ENCODE measurements at regions not wholly inside any gene's neighbourhood (a gene's known extent, or its start where the extent isn't known, plus 50 kb on each side); places are given as distances from the start of the nearest gene placed in this dataset.

DNA sequence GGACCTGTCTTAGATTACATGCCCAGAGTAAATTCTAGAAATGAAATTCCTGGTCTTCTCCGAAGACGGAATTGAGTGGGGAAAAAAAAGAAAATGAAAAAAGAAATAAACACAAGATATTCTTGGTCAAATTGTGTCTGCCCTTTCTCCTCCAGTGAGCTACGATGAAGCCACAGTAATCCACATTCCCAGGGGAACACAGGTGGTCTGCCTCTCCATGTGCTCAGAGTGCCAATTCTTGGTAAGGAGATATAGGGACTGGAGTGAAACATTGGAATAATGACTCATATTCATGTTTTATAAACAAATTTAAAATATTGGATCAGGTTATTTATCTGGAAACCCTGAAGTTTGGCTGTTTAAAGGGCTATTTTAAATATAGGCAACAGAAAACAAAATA is 54.2 kb upstream of the MGST2 start:
- no peak for DNase-seq (ENCODE audit: low spot score)

DNA sequence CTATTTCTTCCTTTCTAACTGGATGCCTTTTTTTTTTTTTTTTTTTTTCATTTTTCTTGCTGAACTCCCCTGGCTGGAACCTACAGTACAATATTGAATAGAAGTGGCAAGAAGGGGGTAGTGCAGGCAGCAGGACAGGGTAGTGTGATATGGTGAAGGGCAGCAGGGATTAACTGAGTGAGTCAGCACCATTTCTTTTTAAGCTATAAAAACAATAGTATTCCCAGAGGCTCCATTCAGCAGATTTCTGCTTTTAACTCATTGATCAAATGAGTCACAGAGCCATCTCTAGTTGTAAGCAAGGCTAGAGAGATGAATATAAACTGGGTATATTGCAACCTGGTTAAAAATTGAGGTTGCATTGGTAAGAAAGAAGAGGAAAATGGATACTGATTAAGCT is 53.6 kb upstream of the SETD7 start:
- peak; percentile 27 for DNase-seq (ENCODE audit: low spot score)

DNA sequence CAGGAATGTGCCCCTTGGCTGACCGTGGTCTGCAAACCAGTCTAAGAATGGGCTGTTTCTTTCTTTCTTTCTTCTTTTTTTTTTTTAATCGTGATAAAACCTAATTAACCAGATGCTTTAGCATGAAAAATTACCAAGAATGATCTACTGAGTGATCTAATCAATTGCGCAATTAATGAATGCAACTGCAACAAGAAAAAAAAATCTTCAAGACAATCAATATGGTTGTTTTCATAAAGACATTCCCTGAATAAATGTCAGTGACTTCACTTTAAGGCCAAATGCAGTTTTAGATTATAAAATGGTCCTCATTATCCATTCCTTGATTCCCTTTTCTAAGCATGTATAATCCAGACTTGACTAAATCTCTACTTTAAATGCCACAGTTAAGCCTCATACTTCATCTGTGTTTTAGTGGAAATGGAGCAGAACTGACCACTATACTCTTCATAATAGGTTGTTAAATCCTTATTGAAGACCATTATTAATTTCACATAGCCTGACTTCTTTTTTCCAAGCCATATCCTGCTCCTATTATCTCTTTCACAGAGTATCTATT is 51.6 kb upstream of the SETD7 start:
- DNase-seq (ENCODE audit: low spot score): no peak

DNA sequence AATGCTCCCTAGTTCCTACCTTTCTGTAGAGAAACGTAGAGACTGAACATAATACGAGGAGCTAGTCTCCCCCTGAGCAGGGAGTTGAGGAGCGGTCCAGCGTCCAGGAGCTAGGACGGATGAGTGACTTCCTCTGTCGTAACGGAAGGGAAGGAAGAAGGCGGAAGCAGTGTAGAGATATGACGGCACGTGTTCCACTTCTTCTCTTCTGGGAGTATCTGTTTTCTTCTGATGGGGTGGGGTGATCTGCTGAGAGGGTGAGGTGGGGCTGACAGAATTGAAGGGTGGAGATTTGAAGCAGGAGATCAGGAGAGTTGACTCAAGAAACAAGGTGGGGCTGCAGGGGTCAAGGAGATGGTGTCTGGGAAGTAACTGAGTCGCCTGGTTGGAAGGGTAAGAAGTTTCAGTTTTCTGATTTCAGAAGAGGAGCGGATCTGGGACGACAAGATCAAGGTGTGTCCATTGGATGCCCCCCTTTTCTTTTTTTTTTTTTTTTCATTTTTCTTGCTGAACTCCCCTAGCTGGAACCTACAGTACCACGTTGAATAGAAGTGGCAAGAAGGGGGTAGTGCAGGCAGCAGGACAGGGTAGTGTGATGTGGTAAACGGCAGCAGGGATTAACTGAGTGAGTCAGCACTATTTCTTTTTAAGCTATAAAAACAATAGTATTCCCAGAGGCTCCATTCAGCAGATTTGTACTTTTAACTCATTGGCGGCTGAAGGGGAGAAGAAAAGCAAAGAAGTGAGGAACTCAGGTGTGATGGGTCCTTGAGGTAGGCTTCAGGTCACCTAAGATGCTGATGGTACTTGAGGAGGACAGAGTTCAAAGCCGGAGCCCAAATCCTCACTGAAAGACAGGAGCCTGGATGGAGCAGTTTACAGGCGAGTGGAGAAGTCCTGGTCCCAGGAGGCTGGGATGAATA is 50.8 kb upstream of the SETD7 start:
- DNase-seq (ENCODE audit: low spot score): peak; percentile 47

DNA sequence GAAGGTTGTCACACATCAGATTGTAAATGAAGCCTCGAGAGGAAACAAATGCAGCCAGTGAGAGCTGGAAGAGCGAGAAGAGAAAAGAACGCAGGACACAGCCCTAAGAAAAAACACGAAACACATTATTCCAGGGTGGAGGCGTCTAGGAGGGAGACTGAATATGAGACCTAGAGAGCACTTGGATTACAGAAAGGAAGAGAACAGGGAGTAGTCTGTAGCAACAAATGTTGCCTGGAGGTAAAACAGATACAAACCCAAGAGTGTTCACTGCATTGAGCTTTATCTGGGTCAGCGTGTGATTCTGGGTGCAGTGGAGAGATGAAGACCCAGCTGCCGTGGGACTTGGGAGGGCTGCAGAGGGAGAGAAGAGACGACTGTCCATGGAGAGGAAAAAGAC is 50.1 kb upstream of the SETD7 start:
- DNase-seq (ENCODE audit: low spot score): no peak

Data from AG20443 (cell line).